ENCODE measurements at regions not wholly inside any gene's neighbourhood (a gene's known extent, or its start where the extent isn't known, plus 50 kb on each side); places are given as distances from the start of the nearest gene placed in this dataset.

- POLR2A ChIA-PET (ENCODE audit: unreplicated experiment): no interaction called here
- ATAC-seq (ENCODE audit: low read depth): peak; percentile 10
- H3K27ac ChIP-seq (ENCODE audit: insufficient read depth, low read length): peak overlapping the region; percentile 48; the same call in 1 of the 2 replicates
- H3K23ac ChIP-seq (ENCODE audit: low read depth, low read length): peak overlapping the region; percentile 4; the same call in 1 of the 2 replicates
- H3K27me3 ChIP-seq (ENCODE audit: control insufficient read depth, insufficient read depth, low read length): no peaks in the 10 kb centered on the region
- in situ Hi-C loops (cut with MboI; ENCODE audit: low sequenced_read_pairs): no loop called here
- CTCF ChIA-PET: no interaction called here
- H3K4me2 ChIP-seq (ENCODE audit: low read depth, low read length): peak overlapping the region; percentile 70; the same call in 1 of the 2 replicates
- intact Hi-C loops (cut with micrococcal nuclease): loop anchor here (5.0 kb wide), 1 partner anchor 35 kb away; no protein-coding TSS in a partner anchor
- no peak overlapping the region for H2AK9ac ChIP-seq (replicated peaks; ENCODE audit: low read depth, low read length, poor library complexity)
- no peak overlapping the region for H2AK5ac ChIP-seq (ENCODE audit: low read depth, low read length)
- no CpG with 5 or more reads among the region's 3 CpGs for WGBS, 2 experiments (ENCODE audit: extremely low coverage in 2 of 2, insufficient read length in 1 of 2)
- DNase-seq: peak; percentile 85
- H3K9me3 ChIP-seq (ENCODE audit: control insufficient read depth, insufficient read depth, low read length): no peaks in the 10 kb centered on the region
- peaks cover 0 to 20% of the 10 kb centered on the region in 2 experiments; a peak in 1 of 4 replicates for H3K79me1 ChIP-seq (ENCODE audit: low read depth in 1 of 2, low read length in 2 of 2)
- TF ChIP-seq MXI1 (IDR thresholded peaks at IDR 0.05; ENCODE audit: borderline replicate concordance, low read depth, low read length) (no peak), CEBPB (IDR thresholded peaks at IDR 0.05; ENCODE audit: low read depth, low read length) (peak; percentile 76), CHD1 (IDR thresholded peaks at IDR 0.05; ENCODE audit: low read depth, low read length) (no peak), RCOR1 (IDR thresholded peaks at IDR 0.05; ENCODE audit: insufficient replicate concordance, low read length) (no peak), NFE2L2 (IDR thresholded peaks at IDR 0.05; ENCODE audit: low read depth, low read length) (no peak), ELK1 (IDR thresholded peaks at IDR 0.05; ENCODE audit: borderline replicate concordance, low read depth, low read length) (no peak), FOS (IDR thresholded peaks at IDR 0.05; ENCODE audit: low read depth, low read length) (peak; percentile 44; the same call in 1 of the 2 replicates), USF2 (IDR thresholded peaks at IDR 0.05; ENCODE audit: low read depth, low read length) (no peak), RAD21 (IDR thresholded peaks at IDR 0.05; ENCODE audit: low read length) (no peak), SMC3 (IDR thresholded peaks at IDR 0.05; ENCODE audit: low read depth, low read length) (no peak), POLR2A (IDR thresholded peaks at IDR 0.05; ENCODE audit: low read depth, low read length) (no peak), MAZ (IDR thresholded peaks at IDR 0.05; ENCODE audit: borderline replicate concordance, low read depth, low read length) (no peak), MAFK (IDR thresholded peaks at IDR 0.05; ENCODE audit: low read depth, low read length) (peak; percentile 86), RFX5 (IDR thresholded peaks at IDR 0.05; ENCODE audit: low read depth, low read length) (no peak), BHLHE40 (IDR thresholded peaks at IDR 0.05; ENCODE audit: low read depth, low read length) (peak; percentile 36; the same call in 1 of the 2 replicates), CTCF (conservative IDR thresholded peaks at IDR 0.05; ENCODE audit: low read depth, low read length) (no peak)
- no peak overlapping the region for H4K5ac ChIP-seq (ENCODE audit: low read depth, low read length)
- H2AFZ ChIP-seq (replicated peaks; ENCODE audit: low read length, poor library complexity): no peak overlapping the region
- no peak overlapping the region for H3K18ac ChIP-seq (ENCODE audit: low read depth, low read length)
- H3K36me3 ChIP-seq (ENCODE audit: control insufficient read depth, insufficient read depth, low read length): peaks cover 36% of the 10 kb centered on the region
- no peak overlapping the region for H3K4me3 ChIP-seq (ENCODE audit: insufficient read depth, low read depth, low read length)
- H3K9ac ChIP-seq (ENCODE audit: low read depth, low read length): no peak overlapping the region
- H2BK5ac ChIP-seq (ENCODE audit: low read depth, low read length, poor library complexity, severe bottlenecking): peak overlapping the region; percentile 79
- no peak overlapping the region for H4K91ac ChIP-seq (ENCODE audit: insufficient read depth, low read depth, low read length)
- no peak overlapping the region for H3K14ac ChIP-seq (replicated peaks; ENCODE audit: low read depth, low read length)
- H2BK120ac ChIP-seq (ENCODE audit: low read depth, low read length): no peak overlapping the region
- no TSS peak for BruUV-seq (replicated peaks)
- no peak overlapping the region for H3K4ac ChIP-seq (ENCODE audit: low read depth, low read length)
- H3K4me1 ChIP-seq (ENCODE audit: control insufficient read depth, insufficient read depth, low read length): peaks cover 35% of the 10 kb centered on the region
- H2BK15ac ChIP-seq (ENCODE audit: low read depth, low read length): no peak overlapping the region
- no peak overlapping the region for H2BK20ac ChIP-seq (ENCODE audit: low read depth, low read length)
- dilution Hi-C loops (cut with HindIII; ENCODE audit: low sequenced_read_pairs, unreplicated experiment): no loop called here
- H3K56ac ChIP-seq (ENCODE audit: extremely low read depth, insufficient read depth, low read length): no peak overlapping the region
- H4K20me1 ChIP-seq (ENCODE audit: insufficient read depth, low read length): peaks cover 68% of the 10 kb centered on the region
- no peak overlapping the region for H4K8ac ChIP-seq (ENCODE audit: low read depth in 2 of 2, low read length in 2 of 2)
- peaks cover 16% of the 10 kb centered on the region for H3K9me1 ChIP-seq (ENCODE audit: insufficient read depth, low read length)
Observed at GRCh38 chr11:122167100-122167499, 51.1 kb upstream of the BLID start.
